NCI-H526 (cell line): ENCODE measurements at regions not wholly inside any gene's neighbourhood (a gene's known extent, or its start where the extent isn't known, plus 50 kb on each side); places are given as distances from the start of the nearest gene placed in this dataset.

Source experiments
- DNase-seq, 2 experiments: peaks; one replicate each; lab custom pipeline; 2025; lab: John Stamatoyannopoulos, UW

DNA sequence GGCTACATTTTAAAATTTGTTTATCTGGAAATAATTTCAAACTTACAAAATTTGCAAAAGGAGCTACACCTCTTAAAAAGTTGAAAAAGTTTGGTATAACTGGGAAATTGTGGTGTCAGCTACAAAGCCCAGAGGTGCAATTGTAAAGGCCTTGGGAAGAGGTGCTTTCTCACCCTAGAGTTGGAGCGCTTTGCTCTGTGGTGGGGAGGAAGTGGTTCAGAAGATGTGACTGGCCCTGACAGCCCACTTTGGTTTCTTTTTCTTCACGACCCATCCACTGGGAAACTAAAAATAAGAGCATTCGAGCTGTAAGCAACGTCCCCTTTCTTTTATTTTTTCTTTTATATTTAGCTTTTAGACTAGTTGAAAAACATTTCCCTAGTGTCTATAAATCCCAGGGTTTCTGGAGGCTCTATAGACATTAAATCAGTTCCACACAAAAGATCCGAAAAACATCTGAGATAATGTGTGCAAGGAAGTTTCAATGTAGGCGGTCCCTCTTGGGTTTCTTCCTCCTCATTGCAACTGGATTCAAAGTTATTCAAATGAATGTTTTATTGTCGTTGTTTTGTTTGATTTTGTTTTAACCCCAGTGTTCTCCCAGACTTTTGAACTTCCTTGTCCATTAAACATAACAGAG is 397.8 kb downstream of the KIF16B start:
- DNase-seq: peak in 1 of 2 experiments; percentile 15

DNA sequence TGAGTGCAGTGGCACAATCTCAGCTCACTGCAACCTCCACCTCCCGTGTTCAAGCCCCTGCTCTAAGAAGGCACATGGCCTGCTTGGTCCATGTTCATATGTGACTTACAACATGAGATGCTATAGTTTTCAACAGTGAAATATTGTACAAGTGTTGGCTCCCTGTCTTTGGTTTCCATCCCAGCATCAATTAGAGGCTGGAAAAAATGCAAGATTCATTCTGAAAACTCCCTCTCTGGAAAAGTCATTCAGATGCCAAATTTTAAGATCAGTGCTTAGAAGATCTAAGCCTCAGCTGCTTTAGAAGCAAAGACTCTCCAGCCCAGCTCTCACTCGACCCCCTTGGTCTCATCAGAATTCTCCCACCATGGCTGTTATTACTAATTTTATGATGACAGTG is 398.9 kb downstream of the KIF16B start:
- DNase-seq: no peak

DNA sequence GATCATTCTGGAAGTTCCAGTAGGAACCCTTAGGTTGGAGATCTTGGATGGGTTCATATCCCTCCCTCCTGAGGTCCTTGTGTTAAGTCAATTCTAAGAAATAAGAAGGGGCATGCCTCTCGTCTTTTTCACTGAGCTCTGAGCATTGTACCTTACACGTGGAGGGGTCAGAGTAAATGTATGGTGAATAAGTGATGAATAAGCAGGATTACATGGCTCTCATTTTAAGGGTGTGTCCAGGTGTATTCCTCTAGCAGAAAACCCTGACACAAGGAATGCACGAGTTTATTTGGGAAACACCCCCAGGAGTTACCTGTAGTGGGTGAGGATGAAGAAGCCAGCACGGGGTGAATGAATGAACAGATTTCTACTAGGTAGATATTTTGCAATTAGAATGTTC is 400.2 kb downstream of the KIF16B start:
- DNase-seq: no peak

DNA sequence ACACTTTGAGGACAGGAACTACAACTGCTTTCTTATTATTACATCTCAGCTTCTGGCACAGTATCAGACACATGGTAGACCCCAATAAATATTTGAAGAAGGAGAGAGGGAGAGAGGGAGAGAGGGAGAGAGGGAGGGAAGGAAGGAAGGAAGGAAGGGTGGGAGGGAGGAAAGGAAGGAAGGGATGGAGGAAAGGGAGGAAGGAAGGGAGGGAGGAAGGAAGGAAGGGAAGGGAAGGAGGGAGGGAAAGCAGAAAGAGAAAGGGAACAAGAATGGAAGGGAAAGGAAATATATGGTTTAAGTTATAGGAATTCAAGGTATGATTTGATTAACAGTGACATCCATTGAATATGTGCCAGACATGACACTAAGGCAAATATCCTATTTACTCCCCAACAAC is 402.1 kb downstream of the KIF16B start:
- no peak for DNase-seq

DNA sequence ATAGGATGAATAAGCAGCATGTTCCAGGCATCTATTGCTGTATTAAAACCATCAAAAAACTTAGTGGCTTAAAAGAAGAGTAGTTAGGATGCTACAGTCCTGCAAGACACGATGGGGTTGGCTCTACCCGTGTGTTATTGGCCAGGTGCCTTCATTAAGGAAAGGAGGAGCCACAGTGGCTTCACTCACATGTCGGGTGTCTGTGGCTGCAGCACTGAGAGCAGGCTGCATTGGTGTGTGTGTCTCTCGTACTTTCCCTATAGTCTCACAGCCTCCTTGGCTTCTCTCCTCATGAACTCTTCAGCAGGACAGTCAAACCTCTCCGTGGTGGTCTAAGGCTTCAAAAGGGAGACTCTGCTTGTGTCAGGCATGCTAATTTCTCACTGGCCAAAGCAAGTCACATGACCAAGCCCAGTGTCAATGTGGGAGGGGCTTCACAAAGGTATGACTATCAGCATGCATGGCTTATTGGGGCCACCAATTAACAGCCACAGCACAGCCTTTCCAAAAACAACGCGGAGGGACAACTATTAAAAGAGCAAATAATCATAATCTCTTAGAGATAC is 402.8 kb downstream of the KIF16B start:
- no peak for DNase-seq

DNA sequence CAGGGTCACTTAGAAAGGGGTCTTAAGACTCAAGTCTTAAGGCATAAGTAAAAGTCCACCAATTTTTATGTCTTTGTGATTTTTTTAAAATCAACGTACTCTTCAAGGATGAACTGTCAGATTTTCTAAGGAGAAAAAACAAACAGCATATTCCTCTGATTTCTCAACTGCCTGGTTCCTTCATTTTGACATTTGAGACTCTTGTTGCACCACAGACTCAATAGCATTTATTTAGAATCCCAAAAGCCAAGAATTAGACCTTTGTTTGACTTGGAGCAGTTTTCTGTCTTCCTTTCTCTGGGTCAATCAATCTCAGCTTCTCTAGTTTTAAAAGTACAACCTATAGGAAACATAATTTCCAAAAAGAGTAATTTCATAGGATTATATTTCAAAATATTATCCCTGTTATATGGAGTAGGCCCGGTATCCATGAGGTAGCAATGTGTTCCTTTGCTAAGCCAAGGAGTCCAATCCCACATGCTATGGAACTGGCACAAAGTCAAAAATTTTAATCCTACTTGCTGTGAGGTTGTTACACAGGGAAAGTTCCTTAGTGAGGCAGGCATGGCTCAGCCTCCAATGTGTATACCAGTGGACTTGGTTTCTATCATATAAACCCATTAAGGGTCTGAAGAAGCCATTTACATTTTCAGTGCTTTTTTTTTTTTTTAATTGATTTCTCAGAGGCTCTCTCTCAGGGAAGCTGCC is 405.7 kb downstream of the KIF16B start:
- no peak for DNase-seq

DNA sequence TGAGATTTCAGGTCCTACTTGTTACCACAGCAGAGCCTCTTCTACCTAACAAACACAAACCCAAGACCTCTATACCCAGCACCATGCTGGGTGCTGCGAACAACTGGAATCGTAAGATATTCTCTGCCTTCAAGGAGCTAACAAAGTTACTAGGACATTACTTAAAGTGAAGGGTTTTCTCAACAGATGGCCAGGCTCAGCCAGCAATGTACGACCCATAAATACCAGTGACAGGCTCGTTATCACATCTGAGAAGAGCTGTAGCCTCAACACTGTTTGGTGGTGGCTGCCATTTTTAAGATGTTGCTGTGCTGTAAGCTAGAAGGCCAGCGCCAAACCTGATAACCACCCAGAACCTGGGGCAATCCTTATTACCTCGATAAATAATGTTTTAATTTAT is 406.5 kb downstream of the KIF16B start:
- DNase-seq: no peak

DNA sequence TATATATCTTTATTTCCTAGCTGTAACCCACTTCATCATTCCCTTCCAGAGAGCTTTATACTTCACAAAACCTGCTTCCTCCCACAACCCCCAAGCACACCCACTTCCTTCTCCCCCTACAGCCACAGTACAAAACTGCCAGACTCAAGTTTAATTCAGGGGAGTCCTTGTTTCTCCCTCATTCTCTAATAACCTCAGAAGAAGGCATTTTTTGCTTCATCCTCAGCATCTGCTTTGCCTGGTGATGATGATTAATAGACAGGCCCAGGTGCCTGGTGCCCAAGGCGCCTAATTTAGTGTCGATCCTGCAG is 414.3 kb downstream of the KIF16B start:
- DNase-seq: peak in 1 of 2 experiments; percentile 9

DNA sequence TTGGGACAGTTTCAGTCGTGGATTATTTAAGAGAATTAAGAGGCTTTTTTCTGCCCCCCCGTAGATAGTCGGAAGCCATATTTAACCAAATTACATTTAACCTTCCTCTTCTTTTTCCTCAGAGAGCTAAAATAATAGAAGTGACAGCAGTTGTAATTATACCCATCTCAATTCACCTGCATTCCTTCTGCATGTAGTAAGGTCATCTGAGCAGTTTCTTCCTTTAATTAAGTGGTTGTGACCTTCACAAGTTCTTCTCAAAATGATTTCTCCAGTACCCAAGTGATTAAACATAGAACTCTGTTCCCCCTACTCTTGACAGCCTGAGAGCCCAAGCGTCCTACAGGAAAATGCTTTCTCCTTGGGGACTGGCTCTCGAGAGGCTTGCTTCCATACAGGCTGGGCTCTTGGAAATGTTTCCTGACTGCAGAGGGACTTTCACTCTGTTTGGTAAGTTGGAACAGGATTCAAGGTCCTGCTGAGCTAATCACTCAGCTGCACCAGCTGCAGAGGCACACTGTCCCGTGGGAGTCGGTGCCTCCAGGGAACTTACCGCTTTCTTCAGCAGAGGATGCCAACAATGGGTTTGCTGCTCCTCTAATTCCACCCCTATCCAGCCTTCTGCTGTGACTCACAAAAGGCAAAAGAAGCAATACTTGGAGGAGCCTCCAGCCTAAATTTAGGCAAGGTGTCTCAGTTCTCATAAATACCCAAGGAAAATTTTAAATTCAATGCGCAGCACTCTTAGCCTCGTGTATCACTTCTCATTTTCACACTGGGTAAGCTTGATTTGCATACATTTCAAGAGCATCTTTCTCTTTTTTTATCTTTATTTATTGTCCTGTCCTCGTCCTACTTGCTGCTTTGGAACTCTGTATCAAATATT is 414.9 kb downstream of the KIF16B start:
- peak in 1 of 2 experiments; percentile 29 for DNase-seq

DNA sequence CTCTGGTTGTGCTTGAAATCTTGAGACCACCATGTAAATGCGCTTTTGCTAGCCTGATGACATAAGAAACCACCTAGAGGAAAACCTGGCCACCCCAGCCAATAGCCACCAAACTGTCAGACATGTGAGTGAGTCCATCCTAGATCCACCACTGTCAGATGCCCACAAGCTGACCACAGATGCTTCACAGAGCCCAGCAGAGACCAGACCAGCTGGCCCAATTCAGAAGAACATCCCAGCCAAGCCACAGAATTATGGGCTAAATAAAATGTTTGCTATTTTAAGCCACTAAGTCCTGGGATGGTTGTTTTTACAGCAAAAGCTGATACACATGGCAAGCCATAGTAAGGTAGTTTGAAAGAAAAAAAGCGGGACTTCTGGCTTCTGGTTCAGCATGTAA is 425.3 kb downstream of the KIF16B start:
- DNase-seq: no peak

DNA sequence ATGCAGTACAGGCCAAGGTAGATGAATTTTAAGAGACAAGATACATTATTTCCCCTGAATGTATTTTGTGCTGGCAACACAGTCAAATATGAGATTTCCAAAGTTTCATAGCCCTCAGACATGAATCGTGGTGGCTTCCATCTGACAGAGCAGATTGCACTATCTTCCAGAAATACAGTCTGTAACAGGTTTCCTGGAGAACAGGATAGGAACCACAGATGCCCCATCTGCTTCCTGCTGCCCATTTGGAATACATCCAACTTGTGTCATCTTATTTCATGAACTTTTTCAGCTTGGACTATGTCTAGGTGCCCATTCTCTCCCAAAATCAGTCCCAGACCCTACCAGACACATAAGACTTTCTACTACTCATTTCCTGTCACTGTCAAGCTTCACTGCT is 426.0 kb downstream of the KIF16B start:
- no peak for DNase-seq

DNA sequence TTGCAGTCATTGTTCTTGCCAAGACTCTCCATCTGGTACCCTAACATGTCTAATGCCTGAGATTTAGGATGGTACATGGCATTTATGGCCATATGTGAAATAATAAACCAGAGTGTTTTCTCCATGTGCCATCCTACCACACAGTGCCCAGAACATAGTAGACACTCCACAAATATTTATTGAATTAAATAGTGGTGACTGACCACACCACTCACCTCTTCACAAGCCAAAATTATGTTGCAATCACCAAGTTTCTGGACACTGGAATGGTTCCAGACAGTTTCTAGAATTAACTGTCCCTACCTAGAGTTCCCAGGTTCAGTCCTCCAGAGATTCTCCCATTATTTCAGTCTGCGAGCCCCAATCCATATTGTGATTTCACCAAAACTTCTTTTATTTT is 427.3 kb downstream of the KIF16B start:
- no peak for DNase-seq

DNA sequence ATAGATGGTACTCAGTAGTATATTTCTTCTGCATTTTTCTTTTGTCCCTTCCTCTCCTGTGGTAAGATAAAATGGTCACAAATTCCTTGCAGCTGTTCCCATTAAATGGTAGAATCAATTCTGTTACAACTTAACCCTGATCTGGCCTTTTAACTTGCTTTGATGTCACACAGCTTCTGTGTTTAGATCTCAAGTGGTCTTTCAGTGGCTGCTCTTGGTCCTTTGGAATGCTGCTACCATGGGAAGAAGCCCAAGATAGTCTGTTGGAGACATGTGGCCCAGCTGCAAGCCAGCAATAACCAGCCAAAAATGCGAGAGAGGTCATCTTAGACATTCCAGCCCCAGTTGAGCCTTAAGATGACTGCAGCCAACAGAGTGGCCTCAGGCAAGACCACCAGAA is 429.7 kb downstream of the KIF16B start:
- no peak for DNase-seq

DNA sequence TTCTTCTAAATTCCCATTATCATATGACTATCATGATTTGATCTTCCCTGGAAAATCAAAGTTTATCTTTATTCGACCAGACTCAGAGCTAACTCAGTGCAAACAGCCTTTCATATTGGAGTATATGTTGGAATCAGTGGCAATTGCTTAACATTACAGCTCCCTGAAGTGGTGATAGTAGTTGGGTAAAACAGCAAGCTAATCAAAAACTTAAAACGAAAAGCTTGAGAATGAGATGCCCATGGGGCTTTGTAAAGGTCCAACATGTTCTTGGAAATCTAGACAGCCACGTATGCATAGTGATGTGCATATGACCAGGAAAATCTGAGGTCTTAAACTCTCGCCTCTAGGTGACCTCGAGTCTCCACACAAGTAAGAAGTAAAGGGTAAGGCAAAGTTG is 437.6 kb downstream of the KIF16B start:
- DNase-seq: no peak

DNA sequence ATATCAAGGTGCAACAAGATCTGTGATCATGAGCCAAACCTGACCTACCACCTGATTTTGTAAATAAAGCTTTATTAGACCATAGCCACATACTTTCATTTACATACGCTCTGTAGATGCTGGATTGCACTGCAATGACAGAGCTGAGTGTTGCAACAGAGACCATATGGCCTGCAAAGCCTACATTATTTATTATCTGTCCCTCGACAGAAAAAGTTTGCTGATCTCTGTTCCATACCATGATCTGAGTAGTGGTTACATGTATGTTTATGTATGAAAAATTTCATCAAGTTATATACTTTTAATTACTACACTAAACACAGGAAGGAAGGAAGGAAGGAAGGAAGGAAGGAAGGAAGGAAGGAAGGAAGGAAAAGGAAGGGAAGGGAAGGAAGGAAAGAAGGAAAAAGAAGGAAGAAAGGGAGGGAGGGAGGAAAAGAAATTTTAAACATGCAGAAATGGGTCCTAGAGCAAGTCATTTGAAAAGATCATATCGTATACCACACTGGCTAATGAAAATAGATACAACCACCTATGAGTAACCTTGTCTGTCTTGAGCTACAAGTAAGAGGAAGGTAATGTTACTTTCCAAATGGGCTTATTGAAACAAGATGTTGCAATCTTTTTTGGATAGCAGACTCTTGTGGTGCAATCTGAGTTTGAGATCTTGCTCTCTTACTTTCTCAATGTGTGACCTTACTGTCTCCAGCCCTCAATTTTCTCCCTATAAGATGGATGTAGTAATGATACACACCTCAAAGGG is 441.0 kb downstream of the KIF16B start:
- no peak for DNase-seq

DNA sequence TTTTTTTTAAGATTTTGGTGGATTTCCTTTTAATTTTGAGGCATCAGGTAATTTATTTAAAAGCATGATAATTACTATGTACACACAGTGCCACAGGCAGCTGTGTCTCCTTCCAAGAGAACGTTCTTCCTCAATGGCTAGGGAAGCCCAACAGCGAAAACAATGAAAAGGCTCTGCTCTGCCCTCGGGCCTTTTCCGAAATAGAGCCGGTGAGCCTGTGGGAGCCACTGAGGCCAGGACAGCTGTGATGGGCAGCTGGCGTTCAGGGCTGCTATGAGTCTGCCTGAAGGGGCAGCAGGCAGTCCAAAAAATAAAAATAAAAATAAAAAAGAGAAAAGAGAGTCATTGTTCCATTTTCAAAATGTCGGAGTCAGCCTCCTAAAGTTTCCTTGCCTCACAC is 443.8 kb downstream of the KIF16B start:
- DNase-seq: no peak

DNA sequence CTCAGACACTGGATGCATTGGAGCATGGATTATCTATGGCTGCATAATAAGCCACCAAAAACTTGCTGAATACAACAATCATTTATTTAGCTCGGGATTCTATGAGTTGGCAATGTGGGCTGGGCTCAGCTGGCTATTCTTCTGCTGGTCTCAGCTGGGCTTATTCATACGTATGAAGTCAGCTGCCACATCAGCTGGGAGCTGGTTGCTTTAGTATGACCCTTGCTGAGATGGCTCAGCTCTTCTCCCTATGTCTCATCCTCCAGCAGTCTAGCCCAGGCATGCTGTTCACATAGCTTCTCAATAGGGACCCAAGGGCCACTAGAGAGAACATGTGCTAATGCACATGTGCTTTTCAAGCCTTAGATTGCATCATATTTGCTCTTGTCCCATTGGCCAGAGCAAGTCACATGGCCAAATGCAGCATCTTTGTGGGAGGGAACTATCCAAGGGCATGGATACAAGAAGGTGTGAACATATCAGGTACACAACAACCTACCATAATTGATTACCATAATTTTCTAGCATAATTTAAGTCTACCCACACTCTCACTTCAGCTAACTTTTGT is 444.6 kb downstream of the KIF16B start:
- no peak for DNase-seq

DNA sequence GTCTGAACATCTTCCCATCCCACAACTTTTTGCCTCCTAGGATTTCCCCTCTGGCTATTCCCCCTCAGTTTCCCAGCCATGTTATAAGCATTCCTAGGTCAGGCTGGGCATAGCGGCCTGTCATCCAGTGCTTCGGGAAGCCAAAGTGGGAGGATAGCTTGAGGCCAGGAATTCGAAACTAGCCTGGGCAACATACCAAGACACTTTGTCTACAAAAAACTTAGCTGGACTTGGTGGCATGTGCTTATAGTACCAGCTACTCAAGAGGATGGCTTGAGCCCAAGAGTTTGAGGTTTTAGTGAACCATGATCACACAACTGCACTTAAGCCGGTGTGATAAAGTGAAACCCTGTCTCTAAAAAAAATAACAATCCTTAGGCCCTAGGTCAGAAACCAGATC is 447.4 kb downstream of the KIF16B start:
- no peak for DNase-seq

DNA sequence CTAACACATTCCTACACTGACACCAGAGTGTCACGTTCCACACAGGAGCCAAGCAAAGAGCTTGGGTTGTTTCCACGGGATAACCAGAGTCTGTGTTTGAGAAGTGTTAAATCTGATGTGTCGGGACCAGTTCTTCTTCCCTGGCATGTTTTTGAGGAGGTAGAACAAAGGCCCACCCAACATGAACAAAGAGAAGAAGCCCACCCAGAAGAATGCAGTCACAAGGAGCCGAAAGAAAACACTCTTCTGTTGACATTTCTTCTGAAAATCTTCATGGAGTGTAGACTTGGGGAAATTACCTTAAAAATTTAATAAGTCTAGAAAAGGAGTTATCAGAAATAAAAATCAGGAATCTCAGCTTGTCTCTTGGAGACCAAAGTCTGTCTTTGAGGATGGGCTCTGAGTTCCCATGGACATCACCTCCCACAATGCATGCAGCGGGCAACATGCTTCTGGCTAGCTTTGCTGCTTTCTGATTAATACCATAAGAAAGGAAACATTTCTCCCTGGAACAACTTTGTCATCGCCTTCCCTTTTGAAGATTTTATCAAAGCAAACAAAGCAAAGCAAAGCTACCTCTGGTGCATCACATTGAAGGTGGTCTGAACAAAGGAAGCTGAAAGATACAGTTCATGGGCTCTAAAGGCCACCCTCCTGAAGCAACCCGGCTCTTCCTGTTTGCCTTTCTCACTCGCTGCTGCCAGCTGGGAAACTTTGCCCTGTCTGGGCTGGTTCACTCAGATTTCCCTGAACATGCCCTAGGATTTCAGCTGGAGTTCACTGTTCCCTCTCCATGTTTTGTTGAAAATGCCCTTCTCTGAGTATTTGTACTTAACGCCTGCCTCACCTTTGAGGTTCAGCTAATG is 448.1 kb downstream of the KIF16B start:
- no peak for DNase-seq

DNA sequence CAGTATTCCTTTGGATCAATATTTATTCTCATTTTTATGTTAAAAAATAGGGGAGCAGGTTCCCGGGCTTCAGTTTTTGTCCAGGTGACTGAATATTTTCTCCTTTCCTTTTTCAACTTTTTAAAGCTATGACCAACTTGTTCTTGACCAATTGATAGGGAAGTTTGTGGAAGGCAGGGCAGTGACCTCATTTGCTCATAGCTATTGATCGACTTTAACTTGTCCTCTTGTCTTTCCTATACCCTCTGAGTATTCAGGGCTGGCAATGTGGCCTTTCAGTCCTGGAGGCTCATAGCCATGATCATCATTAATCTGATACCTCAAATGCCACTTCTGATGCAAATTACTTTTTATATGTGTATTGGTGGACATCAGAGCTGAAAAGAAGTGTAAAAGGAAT is 448.8 kb downstream of the KIF16B start:
- DNase-seq: no peak

DNA sequence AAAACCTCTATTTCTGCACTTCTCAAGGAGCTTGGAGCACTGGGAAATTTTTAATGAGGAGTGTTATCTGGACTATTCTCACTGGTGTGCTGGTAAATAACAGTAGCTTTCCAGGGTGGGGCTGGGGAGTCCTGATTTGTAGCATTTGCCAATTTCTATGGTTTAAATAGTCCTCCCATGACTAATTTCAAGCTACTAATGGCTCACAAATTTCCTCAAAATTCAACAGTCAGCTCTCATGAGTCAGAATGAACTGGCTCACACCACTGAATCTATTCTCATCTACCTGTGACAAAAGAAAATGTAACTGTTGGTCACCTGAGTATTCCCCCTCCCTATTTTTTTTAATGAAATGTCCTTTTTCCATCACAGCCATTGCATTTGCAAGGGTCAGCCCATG is 449.6 kb downstream of the KIF16B start:
- DNase-seq: no peak
